Adrenal gland (tissue), 9 donors: ENCODE measurements at regions not wholly inside any gene's neighbourhood (a gene's known extent, or its start where the extent isn't known, plus 50 kb on each side); places are given as distances from the start of the nearest gene placed in this dataset.

Experiments used
- DNase-seq, 7 donors: peaks; one replicate each; pipeline ENCODE4 v3.0.0-alpha.2; 2019 to 2020
- H3K27ac ChIP-seq, 5 donors: fragments of 200-600 bp; sonication (generic) in 4 of 5; 1 replicate in 3 of 5; 2 replicates in 2 of 5; pipeline versions ENCODE4 v1.5.1 to v1.8.0; 2016 to 2020; ENCODE audit warnings: mild to moderate bottlenecking in 1 of 5
- H3K27me3 ChIP-seq: fragments of 200-600 bp; 2 replicates; pipeline ENCODE4 v1.8.0; 2021
- H3K36me3 ChIP-seq, 2 donors: fragments of 200-600 bp; replicated peaks in 1 of 2; 1 replicate in 1 of 2; 2 replicates in 1 of 2; pipeline versions ENCODE4 v1.5.1 to v1.8.0; 2018 to 2022
- H3K4me1 ChIP-seq, 2 donors: fragments of 200-600 bp; replicated peaks in 1 of 2; 1 replicate in 1 of 2; 2 replicates in 1 of 2; pipeline versions ENCODE4 v1.5.1 to v1.8.0; 2018 to 2021
- H3K4me3 ChIP-seq, 4 donors: fragments of 200-600 bp; sonication (generic) in 3 of 4; one replicate each; pipeline ENCODE4 v1.5.1; 2016 to 2018
- H3K9me3 ChIP-seq, 3 donors: fragments of 200-600 bp; sonication (generic) in 1 of 3; replicated peaks in 1 of 3; 1 replicate in 2 of 3; 2 replicates in 1 of 3; pipeline versions ENCODE4 v1.5.1 to v1.8.0; 2016 to 2021
- CTCF ChIP-seq, 6 experiments: fragments of 450-650 bp in 4 of 6; fragments of 200-600 bp in 2 of 6; sonication (generic) in 1 of 6; IDR thresholded peaks; 1 replicate in 5 of 6; 2 replicates in 1 of 6; pipeline versions ENCODE4 v1.5.1 to v1.8.0; 2016 to 2021; ENCODE audit warnings: antibody characterized with exemption in 6 of 6, mild to moderate bottlenecking in 2 of 6, moderate library complexity in 1 of 6
- POLR2A ChIP-seq, 2 donors: fragments of 450-650 bp; IDR thresholded peaks; one replicate each; pipeline ENCODE4 v1.6.1; 2017; ENCODE audit warnings: antibody characterized with exemption in 2 of 2, mild to moderate bottlenecking in 2 of 2, moderate library complexity in 1 of 2
- WGBS, 4 donors: extraction: QIAGEN DNeasy Blood & Tissue Kit in 2 of 4; methylation state at CpG; one replicate each; pipeline versions ENCODE4 v1.1.5 to v1.1.7; 2013 to 2017; 5-methylcytosine and 5-hydroxymethylcytosine counted together
- intact Hi-C, 2 donors: fragments of 100-400 bp; cut with DNase I; formaldehyde crosslinking; loops; one replicate each; pipeline versions ENCODE4 v1.14.1 to v1.15.0; 2022 to 2023
- donor health status: healthy with polysubstance abuse.
- donor health status: Bipolar disorder and iron deficiency.
- donor health status: DM: yes; HTN: yes; CAD: no.
- donor health status: DM: no; HTN: no; CAD: no.
- donor health status: DM: no; HTN: no; CAD: no.

GRCh38 chr7:155227788-155228458, 69.8 kb upstream of the INSIG1 start:
- Histone ChIP-seq H3K27ac (no peak overlapping the region), H3K36me3 (no peaks in the 10 kb centered on the region), H3K4me3 (no peak overlapping the region), H3K4me1 (no peaks in the 10 kb centered on the region), H3K27me3 (peaks cover 8% of the 10 kb centered on the region), H3K9me3 (no peaks in the 10 kb centered on the region)
- intact Hi-C loops, result no loop called here
- 77 to 84% (median 79%) methylated on average over 17 to 22 of the region's 22 CpGs for WGBS, 4 donors
- no peak for DNase-seq
- no peak for TF ChIP-seq CTCF (IDR thresholded peaks at IDR 0.05)
- TF ChIP-seq POLR2A (IDR thresholded peaks at IDR 0.05), result no peak

GRCh38 chr7:155228459-155228845, 69.2 kb upstream of the INSIG1 start:
- intact Hi-C loops, result no loop called here
- 82 to 89% (median 85%) methylated on average over 8 of the region's 8 CpGs for WGBS, 4 donors
- DNase-seq, result no peak
- peaks cover 7% of the 10 kb centered on the region for H3K27me3 ChIP-seq
- no peaks in the 10 kb centered on the region for H3K9me3 ChIP-seq
- no peak overlapping the region for H3K4me3 ChIP-seq
- H3K4me1 ChIP-seq, result no peaks in the 10 kb centered on the region
- TF ChIP-seq POLR2A (IDR thresholded peaks at IDR 0.05), result no peak
- TF ChIP-seq CTCF (IDR thresholded peaks at IDR 0.05), result no peak
- no peak overlapping the region for H3K27ac ChIP-seq
- H3K36me3 ChIP-seq, result no peaks in the 10 kb centered on the region

GRCh38 chr7:155228894-155229293, 68.8 kb upstream of the INSIG1 start:
- TF ChIP-seq CTCF (IDR thresholded peaks at IDR 0.05) (no peak), POLR2A (IDR thresholded peaks at IDR 0.05) (no peak)
- intact Hi-C loops, result no loop called here
- H3K36me3 ChIP-seq, result no peaks in the 10 kb centered on the region
- H3K27ac ChIP-seq, result no peak overlapping the region
- no peaks in the 10 kb centered on the region for H3K9me3 ChIP-seq
- peaks cover 7% of the 10 kb centered on the region for H3K27me3 ChIP-seq
- 83 to 98% (median 94%) methylated on average over 9 of the region's 9 CpGs for WGBS, 4 donors
- DNase-seq, result no peak
- H3K4me3 ChIP-seq, result no peak overlapping the region
- no peaks in the 10 kb centered on the region for H3K4me1 ChIP-seq

- 84 to 90% (median 88%) methylated on average over 13 to 14 of the region's 14 CpGs for WGBS, 4 donors
- no peak for DNase-seq
Observed at GRCh38 chr7:155229548-155230168, 68.0 kb upstream of the INSIG1 start.

More at GRCh38 chr7:155229548-155230168, 68.0 kb upstream of the INSIG1 start:
- H3K27me3 ChIP-seq, result peaks cover 7% of the 10 kb centered on the region
- intact Hi-C loops, result no loop called here
- H3K36me3 ChIP-seq, result no peaks in the 10 kb centered on the region
- TF ChIP-seq CTCF (IDR thresholded peaks at IDR 0.05), result no peak
- no peak for TF ChIP-seq POLR2A (IDR thresholded peaks at IDR 0.05)
- no peaks in the 10 kb centered on the region for H3K9me3 ChIP-seq
- no peaks in the 10 kb centered on the region for H3K4me1 ChIP-seq
- H3K4me3 ChIP-seq, result no peak overlapping the region
- no peak overlapping the region for H3K27ac ChIP-seq
